ENCODE measurements at regions not wholly inside any gene's neighbourhood (a gene's known extent, or its start where the extent isn't known, plus 50 kb on each side); places are given as distances from the start of the nearest gene placed in this dataset.
"Not testable (repeated sequence)": the region's sequence is repeated elsewhere in the genome, so short reads cannot be mapped to it uniquely, and the experiment has no call there.

DNA sequence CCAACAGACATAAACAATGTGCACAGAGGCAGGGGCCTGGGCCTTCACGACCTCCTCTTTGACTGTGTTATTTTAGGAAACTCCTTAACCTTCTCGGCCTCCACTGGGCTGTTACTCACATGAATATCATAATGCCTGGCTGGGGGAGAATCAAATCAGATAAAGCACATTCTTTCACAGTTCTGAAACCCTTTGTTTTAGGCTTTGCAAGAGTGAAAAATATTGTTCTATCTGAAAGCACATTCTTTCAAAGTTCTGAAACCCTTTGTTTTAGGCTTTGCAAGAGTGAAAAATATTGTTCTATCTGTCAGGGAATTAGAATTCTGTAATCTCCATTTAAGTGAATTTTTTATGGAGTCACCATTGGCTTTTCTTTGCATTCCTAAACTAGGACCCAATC is 50.7 kb upstream of the SYNDIG1 start:
- DNase-seq (ENCODE audit: low read depth) = no peak
- TF ChIP-seq CTCF (IDR thresholded peaks at IDR 0.05; ENCODE audit: insufficient read depth, low read length, poor library complexity, severe bottlenecking) = no peak

GRCh38 chr20:24417485-24417884 is 51.9 kb upstream of the SYNDIG1 start:
- Histone ChIP-seq H3K4me3 (ENCODE audit: low read depth, low read length) (no peak overlapping the region), H3K36me3 (ENCODE audit: control insufficient read depth, insufficient read depth, low read length) (no peaks in the 10 kb centered on the region), H3K27me3 (ENCODE audit: control insufficient read depth, insufficient read depth, low read length) (no peaks in the 10 kb centered on the region)
- TF ChIP-seq CTCF (IDR thresholded peaks at IDR 0.05; ENCODE audit: insufficient read depth, low read length, poor library complexity, severe bottlenecking) = no peak
- no peak for DNase-seq (ENCODE audit: low read depth)

More for the DNA sequence above, 50.7 kb upstream of the SYNDIG1 start:
- H3K4me3 ChIP-seq (ENCODE audit: low read depth, low read length) = no peak overlapping the region
- no peaks in the 10 kb centered on the region for H3K27me3 ChIP-seq (ENCODE audit: control insufficient read depth, insufficient read depth, low read length)
- H3K36me3 ChIP-seq (ENCODE audit: control insufficient read depth, insufficient read depth, low read length) = no peaks in the 10 kb centered on the region

DNA sequence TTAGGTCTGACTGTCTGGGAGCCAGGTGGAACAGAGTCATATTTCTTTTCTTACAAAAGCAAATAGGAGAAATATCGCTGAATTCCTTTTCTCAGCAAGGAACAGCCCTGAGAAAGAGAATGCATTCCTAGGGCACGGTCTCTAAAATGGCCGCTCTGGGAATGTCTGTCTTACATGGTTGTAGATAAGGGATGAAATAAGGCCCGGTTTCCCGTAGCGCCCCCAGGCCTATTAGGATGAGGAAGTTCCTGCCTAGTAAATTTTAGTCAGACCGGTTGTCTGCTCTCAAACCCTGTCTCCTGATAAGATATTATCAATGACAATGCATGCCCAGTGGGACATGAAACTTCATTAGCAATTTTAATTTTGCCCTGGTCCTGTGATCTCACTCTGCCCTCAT is 54.0 kb upstream of the SYNDIG1 start:
- not testable (repeated sequence) for H3K36me3 ChIP-seq (ENCODE audit: control insufficient read depth, insufficient read depth, low read length); DNase-seq (ENCODE audit: low read depth); H3K4me3 ChIP-seq (ENCODE audit: low read depth, low read length); H3K27me3 ChIP-seq (ENCODE audit: control insufficient read depth, insufficient read depth, low read length)

DNA sequence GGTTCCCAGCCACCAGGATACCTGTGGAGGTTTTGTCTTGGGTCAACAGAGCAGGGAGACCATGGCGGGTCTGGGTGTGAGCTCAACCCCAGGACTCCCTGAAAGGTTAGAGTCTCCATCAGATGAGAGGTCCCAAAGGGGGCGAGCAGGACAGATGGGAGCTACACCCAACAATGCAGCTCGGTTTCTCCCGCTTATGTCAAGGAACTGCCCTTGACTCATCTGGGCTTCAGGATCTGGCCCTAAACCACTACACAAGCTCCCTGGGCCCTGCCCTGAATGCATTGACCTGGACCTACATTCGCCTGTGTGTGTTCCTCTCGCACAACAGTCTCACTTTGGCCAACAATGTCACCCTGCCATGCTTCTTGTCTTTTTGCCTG is 57.6 kb upstream of the SYNDIG1 start:
- no peaks in the 10 kb centered on the region for H3K36me3 ChIP-seq (ENCODE audit: control insufficient read depth, insufficient read depth, low read length)
- no peak for TF ChIP-seq CTCF (IDR thresholded peaks at IDR 0.05; ENCODE audit: insufficient read depth, low read length, poor library complexity, severe bottlenecking)
- no peak overlapping the region for H3K4me3 ChIP-seq (ENCODE audit: low read depth, low read length)
- no peaks in the 10 kb centered on the region for H3K27me3 ChIP-seq (ENCODE audit: control insufficient read depth, insufficient read depth, low read length)
- DNase-seq (ENCODE audit: low read depth) = no peak

DNA sequence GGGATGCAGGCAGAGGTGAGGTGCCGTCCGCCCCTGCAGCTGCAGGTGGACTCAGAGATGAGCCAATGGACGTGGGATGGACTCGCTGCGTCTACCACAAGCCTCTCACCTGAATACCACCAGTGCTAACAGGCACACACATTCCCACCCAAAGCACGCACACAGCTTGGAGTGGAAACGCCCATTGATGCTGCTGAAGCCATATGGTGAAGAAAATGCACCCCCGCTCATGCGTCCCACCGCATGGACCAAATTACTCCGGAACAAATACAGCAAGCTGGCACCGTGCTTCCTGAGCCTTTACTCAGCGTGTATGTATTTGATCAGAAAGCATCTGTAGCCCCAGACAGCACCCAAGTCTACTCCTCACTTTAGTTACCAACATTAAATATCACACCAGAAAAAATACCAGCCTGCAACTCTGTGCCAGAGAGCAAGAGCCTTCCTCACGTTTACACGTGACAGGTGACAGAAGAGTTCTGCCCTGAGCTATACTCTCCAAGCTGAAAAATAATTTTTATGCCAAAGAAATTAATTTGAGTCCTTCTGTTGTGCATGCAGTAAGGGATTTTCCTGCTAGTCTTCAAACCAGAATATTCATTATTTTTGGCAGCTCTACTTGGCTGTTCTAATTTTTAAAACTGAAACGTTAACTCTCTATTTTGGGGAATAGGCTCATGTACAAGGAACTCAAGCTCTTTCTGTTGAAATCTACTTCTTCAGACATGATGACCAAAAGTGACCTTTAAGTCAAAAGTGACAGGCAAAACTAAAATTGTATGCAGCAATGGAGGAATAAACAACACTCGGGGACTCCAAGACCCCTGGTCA is 58.2 kb upstream of the SYNDIG1 start:
- no peak for TF ChIP-seq CTCF (IDR thresholded peaks at IDR 0.05; ENCODE audit: insufficient read depth, low read length, poor library complexity, severe bottlenecking)
- H3K36me3 ChIP-seq (ENCODE audit: control insufficient read depth, insufficient read depth, low read length) = no peaks in the 10 kb centered on the region
- DNase-seq (ENCODE audit: low read depth) = no peak
- H3K27me3 ChIP-seq (ENCODE audit: control insufficient read depth, insufficient read depth, low read length) = no peaks in the 10 kb centered on the region
- no peak overlapping the region for H3K4me3 ChIP-seq (ENCODE audit: low read depth, low read length)

DNA sequence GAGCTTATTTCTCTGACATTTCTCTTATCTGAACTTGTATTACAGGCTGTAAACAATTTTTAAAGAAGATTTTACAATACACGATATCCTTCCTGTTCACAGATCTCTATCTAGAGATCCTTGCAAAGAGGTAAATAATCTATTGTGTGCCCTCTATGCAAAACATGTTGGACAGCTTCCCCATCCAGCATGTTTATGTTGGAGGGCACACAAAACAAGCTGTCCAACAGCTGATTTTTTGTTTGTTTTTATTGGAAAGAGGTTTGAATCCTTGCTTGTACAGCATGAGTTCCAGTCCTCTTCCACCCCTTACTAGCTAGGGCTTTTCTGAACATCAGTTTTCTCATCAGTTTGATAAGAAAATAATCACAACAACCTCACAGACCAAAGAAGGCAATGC is 62.3 kb upstream of the SYNDIG1 start:
- no peak overlapping the region for H3K4me3 ChIP-seq (ENCODE audit: low read depth, low read length)
- TF ChIP-seq CTCF (IDR thresholded peaks at IDR 0.05; ENCODE audit: insufficient read depth, low read length, poor library complexity, severe bottlenecking) = no peak

More for the DNA sequence above, 62.3 kb upstream of the SYNDIG1 start:
- Histone ChIP-seq H3K36me3 (ENCODE audit: control insufficient read depth, insufficient read depth, low read length) (no peaks in the 10 kb centered on the region), H3K27me3 (ENCODE audit: control insufficient read depth, insufficient read depth, low read length) (no peaks in the 10 kb centered on the region)
- no peak for DNase-seq (ENCODE audit: low read depth)

Data from kidney epithelial cell (primary cell).